ENCODE measurements at regions not wholly inside any gene's neighbourhood (a gene's known extent, or its start where the extent isn't known, plus 50 kb on each side); places are given as distances from the start of the nearest gene placed in this dataset.
"Not testable (repeated sequence)": the region's sequence is repeated elsewhere in the genome, so short reads cannot be mapped to it uniquely, and the experiment has no call there.

- Histone ChIP-seq H3K9me3 (peaks cover 2% of the 10 kb centered on the region; the same call in 1 of the 2 replicates), H3K4me3 (no peak overlapping the region), H3K36me3 (no peaks in the 10 kb centered on the region), H3K27me3 (peaks cover 14% of the 10 kb centered on the region)
- DNase-seq = no peak
Observed at GRCh38 chr5:57002959-57003485, 51.1 kb upstream of the MIER3 start.

- not testable (repeated sequence) for DNase-seq, H3K9me3 ChIP-seq, H3K36me3 ChIP-seq, H3K4me3 ChIP-seq
- peaks cover 14% of the 10 kb centered on the region for H3K27me3 ChIP-seq
Observed at GRCh38 chr5:57003566-57003965, 51.6 kb upstream of the MIER3 start.

- Histone ChIP-seq H3K36me3 (no peaks in the 10 kb centered on the region), H3K27me3 (peaks cover 14% of the 10 kb centered on the region), H3K4me3 (no peak overlapping the region), H3K9me3 (peaks cover 2% of the 10 kb centered on the region; the same call in 1 of the 2 replicates)
- DNase-seq = no peak
Observed at GRCh38 chr5:57004800-57005199, 52.9 kb upstream of the MIER3 start.

- Histone ChIP-seq H3K4me3 (no peak overlapping the region), H3K36me3 (no peaks in the 10 kb centered on the region), H3K9me3 (no peaks in the 10 kb centered on the region), H3K27me3 (no peaks in the 10 kb centered on the region)
- DNase-seq = no peak
Observed at GRCh38 chr5:57007344-57007743, 55.4 kb upstream of the MIER3 start.

GRCh38 chr5:57009811-57010210 is 57.9 kb upstream of the MIER3 start:
- no peaks in the 10 kb centered on the region for H3K9me3 ChIP-seq
- no peak overlapping the region for H3K4me3 ChIP-seq
- DNase-seq = no peak
- no peaks in the 10 kb centered on the region; the same call in 1 of the 2 replicates for H3K27me3 ChIP-seq
- H3K36me3 ChIP-seq = no peaks in the 10 kb centered on the region

- DNase-seq = no peak
- no peaks in the 10 kb centered on the region for H3K36me3 ChIP-seq
- no peaks in the 10 kb centered on the region; the same call in 1 of the 2 replicates for H3K27me3 ChIP-seq
- H3K9me3 ChIP-seq = no peaks in the 10 kb centered on the region
- H3K4me3 ChIP-seq = no peak overlapping the region
Observed at GRCh38 chr5:57010786-57011185, 58.9 kb upstream of the MIER3 start.

- Histone ChIP-seq H3K4me3 (no peak overlapping the region), H3K36me3 (no peaks in the 10 kb centered on the region), H3K27me3 (no peaks in the 10 kb centered on the region; the same call in 1 of the 2 replicates), H3K9me3 (no peaks in the 10 kb centered on the region)
- no peak for DNase-seq
Observed at GRCh38 chr5:57012511-57012910, 60.6 kb upstream of the MIER3 start.

- no peaks in the 10 kb centered on the region for H3K9me3 ChIP-seq
- H3K36me3 ChIP-seq = no peaks in the 10 kb centered on the region
- DNase-seq = no peak
- peaks cover 6% of the 10 kb centered on the region; the same call in 1 of the 2 replicates for H3K27me3 ChIP-seq
- no peak overlapping the region for H3K4me3 ChIP-seq
Observed at GRCh38 chr5:57025961-57026360, 74.0 kb upstream of the MIER3 start.

- no peak overlapping the region for H3K4me3 ChIP-seq
- no peaks in the 10 kb centered on the region for H3K36me3 ChIP-seq
- H3K27me3 ChIP-seq = peaks cover 3% of the 10 kb centered on the region; the same call in 1 of the 2 replicates
- no peaks in the 10 kb centered on the region for H3K9me3 ChIP-seq
- DNase-seq = no peak
Observed at GRCh38 chr5:57028161-57028560, 76.2 kb upstream of the MIER3 start.

GRCh38 chr5:57032151-57032551 is 80.2 kb upstream of the MIER3 start:
- Histone ChIP-seq H3K4me3 (no peak overlapping the region), H3K36me3 (no peaks in the 10 kb centered on the region), H3K9me3 (no peaks in the 10 kb centered on the region), H3K27me3 (peaks cover 3% of the 10 kb centered on the region; the same call in 1 of the 2 replicates)
- peak; percentile 16 for DNase-seq

- Histone ChIP-seq H3K36me3 (no peaks in the 10 kb centered on the region), H3K9me3 (no peaks in the 10 kb centered on the region), H3K27me3 (peaks cover 3% of the 10 kb centered on the region; the same call in 1 of the 2 replicates), H3K4me3 (no peak overlapping the region)
- DNase-seq = no peak
Observed at GRCh38 chr5:57033103-57033502, 81.2 kb upstream of the MIER3 start.

GRCh38 chr5:57033503-57033902 is 81.6 kb upstream of the MIER3 start:
- H3K9me3 ChIP-seq = no peaks in the 10 kb centered on the region
- peaks cover 3% of the 10 kb centered on the region; the same call in 1 of the 2 replicates for H3K27me3 ChIP-seq
- no peak overlapping the region for H3K4me3 ChIP-seq
- no peaks in the 10 kb centered on the region for H3K36me3 ChIP-seq
- DNase-seq = no peak

GRCh38 chr5:57034201-57034916 is 82.4 kb upstream of the MIER3 start:
- no peaks in the 10 kb centered on the region for H3K36me3 ChIP-seq
- H3K27me3 ChIP-seq = no peaks in the 10 kb centered on the region
- no peak for DNase-seq
- no peaks in the 10 kb centered on the region for H3K9me3 ChIP-seq
- H3K4me3 ChIP-seq = no peak overlapping the region

GRCh38 chr5:57035955-57036354 is 84.0 kb upstream of the MIER3 start:
- H3K27me3 ChIP-seq = no peaks in the 10 kb centered on the region
- no peaks in the 10 kb centered on the region for H3K9me3 ChIP-seq
- no peak for DNase-seq
- no peaks in the 10 kb centered on the region for H3K36me3 ChIP-seq
- no peak overlapping the region for H3K4me3 ChIP-seq

- Histone ChIP-seq H3K36me3 (no peaks in the 10 kb centered on the region), H3K9me3 (no peaks in the 10 kb centered on the region), H3K4me3 (no peak overlapping the region), H3K27me3 (no peaks in the 10 kb centered on the region)
- no peak for DNase-seq
Observed at GRCh38 chr5:57036761-57037160, 84.8 kb upstream of the MIER3 start.

- DNase-seq = peak; percentile 12
- no peaks in the 10 kb centered on the region for H3K36me3 ChIP-seq
- no peaks in the 10 kb centered on the region for H3K9me3 ChIP-seq
- no peaks in the 10 kb centered on the region for H3K27me3 ChIP-seq
- H3K4me3 ChIP-seq = no peak overlapping the region
Observed at GRCh38 chr5:57037355-57037754, 85.4 kb upstream of the MIER3 start.

- no peaks in the 10 kb centered on the region for H3K36me3 ChIP-seq
- DNase-seq = no peak
- no peak overlapping the region for H3K4me3 ChIP-seq
- no peaks in the 10 kb centered on the region for H3K27me3 ChIP-seq
- H3K9me3 ChIP-seq = no peaks in the 10 kb centered on the region
Observed at GRCh38 chr5:57041570-57041969, 89.6 kb upstream of the MIER3 start.

GRCh38 chr5:57042524-57042931 is 90.6 kb upstream of the MIER3 start:
- DNase-seq = no peak
- no peak overlapping the region for H3K4me3 ChIP-seq
- no peaks in the 10 kb centered on the region for H3K27me3 ChIP-seq
- H3K9me3 ChIP-seq = no peaks in the 10 kb centered on the region
- H3K36me3 ChIP-seq = no peaks in the 10 kb centered on the region
